ENCODE measurements at regions not wholly inside any gene's neighbourhood (a gene's known extent, or its start where the extent isn't known, plus 50 kb on each side); places are given as distances from the start of the nearest gene placed in this dataset.

GRCh38 chr14:42523666-42524065 lies 917.0 kb downstream of the LRFN5 start:
- Histone ChIP-seq H3K9me3 (no peaks in the 10 kb centered on the region), H3K4me1 (no peaks in the 10 kb centered on the region), H3K4me2 (peak overlapping the region; percentile 26; the same call in 1 of the 3 replicates), H3K27ac (no peak overlapping the region), H3K4me3 (no peak overlapping the region)
- TF ChIP-seq BHLHE40 (IDR thresholded peaks at IDR 0.05; ENCODE audit: low read depth, low read length): no peak
- TF ChIP-seq NPAS2 (CRISPR knock-in tag; IDR thresholded peaks at IDR 0.05; ENCODE audit: borderline replicate concordance): no peak
- TF ChIP-seq FOSL2 (IDR thresholded peaks at IDR 0.05): no peak
- TF ChIP-seq FOSL2 (CRISPR knock-in tag; IDR thresholded peaks at IDR 0.05): no peak
- TF ChIP-seq JUN (IDR thresholded peaks at IDR 0.05): no peak
- TF ChIP-seq HES2 (IDR thresholded peaks at IDR 0.05): no peak
- TF ChIP-seq EHMT2 (IDR thresholded peaks at IDR 0.05; ENCODE audit: low read depth): no peak
- TF ChIP-seq FOSB (CRISPR knock-in tag; IDR thresholded peaks at IDR 0.05): no peak
- TF ChIP-seq SMC3 (IDR thresholded peaks at IDR 0.05): no peak
- no peak for TF ChIP-seq TFCP2L1 (CRISPR knock-in tag; IDR thresholded peaks at IDR 0.05)
- ChIA-PET POLR2A (no interaction called here), CTCF (no interaction called here)
- no peak for ATAC-seq
- no peak for FAIRE-seq
- no peak for DNase-seq (ENCODE audit: low read depth in 1 of 2, low spot score in 1 of 2)
- 22% methylated on average over 2 of the region's 2 CpGs for WGBS (ENCODE audit: missing lambda C conversion rate)

GRCh38 chr14:42517806-42518500 lies 911.3 kb downstream of the LRFN5 start:
- no peak for TF ChIP-seq EHMT2 (IDR thresholded peaks at IDR 0.05; ENCODE audit: low read depth)
- TF ChIP-seq MYC (IDR thresholded peaks at IDR 0.05; ENCODE audit: borderline replicate concordance, low read length): no peak
- no peak for TF ChIP-seq GATA3 (IDR thresholded peaks at IDR 0.05; ENCODE audit: borderline replicate concordance)
- no peak for TF ChIP-seq NFE2L2 (conservative IDR thresholded peaks at IDR 0.05; ENCODE audit: low read length)
- TF ChIP-seq CBX8 (IDR thresholded peaks at IDR 0.05): no peak
- no peak for TF ChIP-seq EP300 (IDR thresholded peaks at IDR 0.05)
- no peak for TF ChIP-seq RARB (CRISPR knock-in tag; IDR thresholded peaks at IDR 0.05)
- no peak for TF ChIP-seq HES2 (IDR thresholded peaks at IDR 0.05)
- TF ChIP-seq RCOR1 (IDR thresholded peaks at IDR 0.05; ENCODE audit: low read depth, low read length): no peak
- TF ChIP-seq BCL3 (IDR thresholded peaks at IDR 0.05): no peak
- no peak for TF ChIP-seq RFX5 (IDR thresholded peaks at IDR 0.05)
- no peak for TF ChIP-seq ZSCAN20 (CRISPR knock-in tag; IDR thresholded peaks at IDR 0.05)
- TF ChIP-seq ELK1 (IDR thresholded peaks at IDR 0.05; ENCODE audit: low read depth, low read length): no peak
- TF ChIP-seq JUN (IDR thresholded peaks at IDR 0.05): no peak
- TF ChIP-seq CEBPB (IDR thresholded peaks at IDR 0.05): no peak
- no peak for TF ChIP-seq RAD21 (conservative IDR thresholded peaks at IDR 0.05 in 1 of 2, IDR thresholded peaks at IDR 0.05 in 1 of 2)
- no peak for TF ChIP-seq RNF2 (IDR thresholded peaks at IDR 0.05; ENCODE audit: borderline replicate concordance, low read depth)
- no peak for TF ChIP-seq JUNB (IDR thresholded peaks at IDR 0.05)
- no peak for TF ChIP-seq TP53 (CRISPR knock-in tag; IDR thresholded peaks at IDR 0.05)
- DNase-seq (ENCODE audit: low read depth in 1 of 2, low spot score in 1 of 2) (no peak), FAIRE-seq (no peak), ATAC-seq (no peak)
- ChIA-PET POLR2A (no interaction called here), CTCF (no interaction called here)
- Histone ChIP-seq H3K9me3 (no peaks in the 10 kb centered on the region), H3K4me3 (no peak overlapping the region), H3K4me1 (no peaks in the 10 kb centered on the region), H3K4me2 (no peak overlapping the region), H3K27ac (no peak overlapping the region)
- 33% methylated on average over 2 of the region's 2 CpGs for WGBS (ENCODE audit: missing lambda C conversion rate)
